NCI-H2081 (cell line): ENCODE measurements at regions not wholly inside any gene's neighbourhood (a gene's known extent, or its start where the extent isn't known, plus 50 kb on each side); places are given as distances from the start of the nearest gene placed in this dataset.
"Not testable (repeated sequence)": the region's sequence is repeated elsewhere in the genome, so short reads cannot be mapped to it uniquely, and the experiment has no call there.

Source experiments
- DNase-seq, 2 experiments: peaks; one replicate each; lab custom pipeline; 2025; lab: John Stamatoyannopoulos, UW

GRCh38 chr13:89052699-89053098, 1381.5 kb downstream of the SLITRK5 start:
- DNase-seq = no peak

DNA sequence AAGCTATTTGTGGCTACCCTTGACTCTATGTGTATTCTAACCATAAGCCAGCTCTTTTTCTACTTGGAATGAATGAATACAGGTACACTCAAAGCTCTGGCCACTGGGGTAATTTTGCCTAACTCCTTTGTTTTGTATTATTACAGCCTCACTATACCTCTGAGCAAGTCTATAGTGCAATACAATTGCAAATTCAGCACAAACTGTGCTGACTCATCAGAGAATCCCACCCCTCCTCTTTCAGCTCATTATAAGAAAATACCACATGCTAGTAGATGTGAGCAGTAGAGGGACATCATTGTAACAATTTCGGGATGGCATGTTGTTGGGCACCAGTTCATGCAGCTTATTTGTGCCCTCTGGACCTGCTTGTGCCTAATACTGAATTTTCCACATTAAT, 1382.2 kb downstream of the SLITRK5 start:
- no peak for DNase-seq

GRCh38 chr13:89057274-89057673, 1386.1 kb downstream of the SLITRK5 start:
- DNase-seq = no peak

- no peak for DNase-seq
Measured at GRCh38 chr13:89057862-89058261, 1386.7 kb downstream of the SLITRK5 start.

- DNase-seq = peak; percentile 70 to 94
Measured at GRCh38 chr13:89061821-89062220, 1390.7 kb downstream of the SLITRK5 start.

- peak; percentile 57 to 72 for DNase-seq
Measured at GRCh38 chr13:89066868-89067466, 1395.8 kb downstream of the SLITRK5 start.

GRCh38 chr13:89072979-89073378, 1401.8 kb downstream of the SLITRK5 start:
- no peak for DNase-seq

- no peak for DNase-seq
Measured at GRCh38 chr13:89076622-89077021, 1405.5 kb downstream of the SLITRK5 start.

DNA sequence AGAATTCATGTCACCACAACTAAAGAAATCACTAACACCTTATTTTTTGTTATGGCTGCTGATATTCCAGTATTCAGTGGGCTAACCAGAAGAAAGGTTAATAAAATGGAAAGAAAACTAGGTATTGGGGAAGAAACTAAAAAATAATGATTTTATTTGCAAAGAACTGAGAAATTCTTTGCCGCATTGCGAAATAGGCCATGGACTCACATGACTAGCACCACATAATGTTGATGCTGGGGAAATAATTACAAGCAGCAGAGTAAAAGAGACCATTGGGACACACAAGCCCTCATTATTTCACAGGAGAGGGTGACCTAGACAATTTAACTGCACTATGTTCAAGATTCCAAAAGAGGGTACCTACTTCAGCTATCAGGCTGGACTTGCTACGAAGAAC, 1411.5 kb downstream of the SLITRK5 start:
- DNase-seq = no peak

DNA sequence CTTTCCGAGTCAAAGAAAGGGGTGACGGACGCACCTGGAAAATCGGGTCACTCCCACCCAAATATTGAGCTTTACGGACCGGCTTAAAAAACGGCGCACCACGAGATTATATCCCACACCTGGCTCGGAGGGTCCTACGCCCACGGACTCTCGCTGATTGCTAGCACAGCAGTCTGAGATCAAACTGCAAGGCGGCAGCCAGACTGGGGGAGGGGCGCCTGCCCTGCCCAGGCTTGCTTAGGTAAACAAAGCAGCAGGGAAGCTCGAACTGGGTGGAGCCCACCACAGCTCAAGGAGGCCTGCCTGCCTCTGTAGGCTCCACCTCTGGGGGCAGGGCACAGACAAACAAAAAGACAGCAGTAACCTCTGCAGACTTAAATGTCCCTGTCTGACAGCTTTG, 1416.9 kb downstream of the SLITRK5 start:
- not testable (repeated sequence) for DNase-seq

DNA sequence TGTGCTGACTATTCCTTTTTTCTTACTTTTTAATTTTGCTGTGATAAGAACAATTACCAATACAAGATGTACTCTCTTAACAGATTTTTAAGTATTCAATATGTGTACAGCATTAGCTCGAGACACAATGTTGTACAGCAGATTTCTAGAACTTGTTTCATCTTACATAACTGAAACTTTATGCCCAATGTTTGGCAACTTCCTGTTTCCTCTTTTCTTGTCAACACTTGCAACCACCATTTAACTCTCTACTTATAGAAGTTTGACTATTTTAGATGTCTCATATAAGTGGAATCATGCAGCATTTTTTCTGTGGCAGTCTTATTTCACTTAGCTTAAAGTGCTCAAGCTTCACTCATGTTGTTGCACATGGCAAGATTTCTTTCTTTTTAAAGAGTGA, 1426.8 kb downstream of the SLITRK5 start:
- DNase-seq = no peak

DNA sequence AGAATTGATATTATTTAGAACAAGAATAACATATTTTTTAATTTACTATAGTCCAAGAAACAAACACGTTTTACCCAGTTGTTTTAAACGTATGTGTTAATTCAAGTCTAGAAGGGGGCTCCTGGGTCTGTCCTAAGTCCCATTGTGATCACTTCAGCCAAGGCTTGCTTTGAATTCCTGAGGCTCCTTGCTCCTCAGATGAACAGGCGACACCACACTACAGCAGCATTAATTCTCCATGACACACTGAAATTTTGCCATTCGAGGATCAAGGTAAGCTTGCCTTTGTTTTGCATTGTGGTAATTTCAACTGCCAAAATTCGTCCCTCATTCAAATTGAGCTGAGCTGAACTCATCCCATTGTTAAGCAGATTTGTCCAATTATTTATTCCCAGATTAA, 1442.6 kb downstream of the SLITRK5 start:
- DNase-seq = no peak

DNA sequence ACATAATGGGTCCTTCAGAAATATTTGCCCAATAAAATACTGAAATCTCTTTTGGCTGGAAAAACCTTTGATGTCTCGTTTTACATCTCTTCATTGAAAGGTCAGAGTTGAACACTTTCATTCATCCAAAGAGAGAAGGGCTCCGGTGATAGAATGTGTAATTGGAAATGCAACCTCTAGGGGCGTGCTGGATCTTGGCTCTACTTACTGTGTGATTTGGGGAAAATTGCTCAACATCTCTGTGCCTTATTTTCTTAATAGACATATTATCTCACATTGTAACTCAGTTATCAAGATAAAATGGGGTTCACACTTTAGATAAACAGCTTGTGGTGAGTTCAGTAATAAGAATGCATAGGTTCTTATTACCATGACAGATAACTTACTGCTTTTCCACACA, 1444.1 kb downstream of the SLITRK5 start:
- DNase-seq = no peak

DNA sequence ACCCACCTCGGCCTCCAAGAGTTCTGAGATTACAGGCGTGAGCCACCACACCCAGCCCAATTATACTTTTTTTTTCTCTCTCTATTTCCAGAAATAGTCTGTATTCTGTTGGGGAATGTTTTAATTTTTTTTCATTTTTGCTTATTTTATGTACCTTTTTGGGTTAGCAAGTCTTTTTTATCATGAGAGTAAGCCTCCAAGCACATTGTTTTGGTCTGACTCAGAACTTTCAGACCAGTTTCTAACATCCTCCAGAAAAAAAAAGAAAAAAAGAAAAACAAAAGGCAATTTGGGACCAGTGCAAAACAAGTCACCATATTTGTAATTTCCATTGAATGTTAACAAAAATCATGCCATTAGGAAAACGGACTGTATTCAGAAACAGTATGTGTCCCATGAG, 1465.5 kb downstream of the SLITRK5 start:
- DNase-seq = no peak

- DNase-seq = no peak
Measured at GRCh38 chr13:89150362-89150761, 1479.2 kb downstream of the SLITRK5 start.

- no peak for DNase-seq
Measured at GRCh38 chr13:89153941-89154340, 1482.8 kb downstream of the SLITRK5 start.

DNA sequence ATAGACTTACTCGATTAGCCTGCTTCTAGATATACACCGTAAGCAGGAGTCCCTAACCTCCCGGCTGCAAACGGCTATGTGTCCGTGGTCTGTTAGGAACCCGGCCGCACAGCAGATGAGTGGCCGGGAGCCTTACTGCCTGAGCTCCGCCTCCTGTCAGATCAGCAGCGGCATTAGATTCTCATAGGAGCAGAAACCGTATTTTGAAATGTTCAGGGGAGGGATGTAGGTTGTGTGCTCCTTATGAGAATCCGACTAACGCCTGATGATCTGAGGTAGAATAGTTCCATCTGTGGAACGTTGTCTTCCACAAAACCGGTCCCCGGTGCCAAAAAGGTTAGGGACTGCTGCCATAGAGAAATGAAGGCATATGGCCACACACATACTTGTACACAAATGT, 1491.9 kb downstream of the SLITRK5 start:
- no peak for DNase-seq

GRCh38 chr13:89165685-89166084, 1494.5 kb downstream of the SLITRK5 start:
- no peak for DNase-seq

GRCh38 chr13:89169951-89170350, 1498.8 kb downstream of the SLITRK5 start:
- DNase-seq = no peak

DNA sequence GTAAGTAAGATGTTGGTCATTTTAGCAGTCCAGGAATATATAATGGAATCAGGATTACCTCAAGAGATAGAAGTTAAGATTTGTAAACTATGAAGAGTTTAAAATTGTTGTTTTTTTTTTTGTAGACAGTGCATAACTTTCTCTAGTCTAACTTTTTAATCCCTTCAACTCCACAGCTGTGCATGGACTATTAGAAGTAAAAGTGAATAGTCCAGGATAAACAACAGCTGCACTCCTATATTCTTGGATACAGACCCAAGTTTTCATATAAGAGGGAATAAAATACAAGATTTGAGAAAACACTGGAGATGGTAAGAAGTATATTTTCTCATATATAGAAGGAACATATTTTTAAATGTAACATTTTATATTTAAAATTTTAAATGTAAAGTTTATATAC, 1509.9 kb downstream of the SLITRK5 start:
- no peak for DNase-seq

- peak in 1 of 2 experiments; percentile 51 for DNase-seq
Measured at GRCh38 chr13:89199138-89199537, 1528.0 kb downstream of the SLITRK5 start.

GRCh38 chr13:89204435-89204834, 1533.3 kb downstream of the SLITRK5 start:
- no peak for DNase-seq

DNA sequence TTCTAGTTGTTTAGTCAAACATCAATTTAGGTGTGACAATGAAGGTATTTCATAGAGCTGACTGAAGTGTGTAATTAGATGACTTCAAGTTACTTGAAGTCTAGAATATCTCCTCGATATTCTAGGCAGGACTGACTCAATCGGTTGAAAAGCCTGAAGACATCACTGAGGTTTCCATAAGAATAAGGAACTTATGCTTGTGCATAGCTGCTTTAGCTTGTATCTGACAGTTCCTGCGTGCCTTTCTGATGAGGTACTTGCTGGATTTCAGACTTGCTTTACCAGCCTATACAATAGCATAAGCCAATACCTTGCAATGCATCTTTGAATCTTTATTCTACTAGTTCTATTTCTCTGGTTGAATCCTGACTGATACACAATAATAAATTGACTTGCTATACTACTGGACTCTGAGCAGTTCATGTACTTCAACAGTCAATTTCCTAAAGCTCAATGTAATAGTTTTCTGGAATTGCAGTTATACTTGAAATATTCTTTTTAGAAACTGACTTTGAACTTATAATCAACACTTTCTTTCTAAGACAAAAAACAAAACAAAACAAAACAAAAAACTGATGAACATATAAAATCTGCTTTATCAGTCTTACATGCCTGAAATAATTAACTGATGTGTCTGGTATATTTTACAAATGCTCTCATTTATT, 1534.8 kb downstream of the SLITRK5 start:
- DNase-seq = no peak

DNA sequence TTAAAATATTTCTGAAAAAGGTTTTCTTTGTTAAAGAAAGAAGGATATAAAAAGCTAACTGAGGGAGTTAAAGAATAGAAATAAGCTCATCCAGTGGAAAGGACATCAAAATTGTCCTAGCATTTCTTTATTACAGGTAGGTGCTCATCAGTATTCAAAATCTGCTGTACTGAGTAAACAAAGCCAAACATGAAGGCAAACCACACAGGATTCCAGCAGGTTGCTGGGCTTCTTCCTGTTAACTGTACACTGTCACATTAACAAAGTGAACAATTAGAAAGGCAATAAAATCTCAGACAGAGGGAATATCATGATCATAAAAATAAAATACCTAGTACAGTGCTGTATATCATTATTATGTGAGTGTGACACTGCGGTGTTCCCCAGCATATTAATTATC, 1541.0 kb downstream of the SLITRK5 start:
- peak; percentile 28 to 86 for DNase-seq
